HepG2 (cell line): ENCODE measurements at regions not wholly inside any gene's neighbourhood (a gene's known extent, or its start where the extent isn't known, plus 50 kb on each side); places are given as distances from the start of the nearest gene placed in this dataset.

Experiments
- EED ChIP-seq: sonication (generic); formaldehyde crosslinking; IDR thresholded peaks from 2 replicates; pipeline ENCODE4 v1.5.0; 2020; ENCODE audit warnings: mild to moderate bottlenecking, missing genetic modification reagents
- GTF3A ChIP-seq: sonication (generic); formaldehyde crosslinking; conservative IDR thresholded peaks from 2 replicates; pipeline ENCODE4 v1.4.0; 2020; ENCODE audit warnings: mild to moderate bottlenecking, missing genetic modification reagents
- MXI1 ChIP-seq: IDR thresholded peaks from 3 replicates; pipeline ENCODE4 v1.6.1; 2012; ENCODE audit warnings: low read depth, low read length, inconsistent platforms, borderline replicate concordance
- PAWR ChIP-seq: sonication (generic); formaldehyde crosslinking; IDR thresholded peaks from 2 replicates; pipeline ENCODE4 v1.4.0; 2020; ENCODE audit warnings: missing genetic modification reagents, mild to moderate bottlenecking, borderline replicate concordance
- TAF1 ChIP-seq: sonication (generic); formaldehyde crosslinking; IDR thresholded peaks from 2 replicates; pipeline ENCODE4 v1.4.0; 2020; ENCODE audit warnings: missing genetic modification reagents
- ZBTB49 ChIP-seq: sonication (generic); formaldehyde crosslinking; IDR thresholded peaks from 2 replicates; pipeline ENCODE4 v1.4.0; 2020; ENCODE audit warnings: missing genetic modification reagents, borderline replicate concordance
- TF ChIP-seq, protein P1 (sequence below), 2 experiments: fragments of 450-650 bp in 1 of 2; sonication (generic) in 1 of 2; formaldehyde crosslinking; IDR thresholded peaks; 2 replicates each; pipeline versions ENCODE4 v1.5.0 to v1.8.0; 2020 to 2022; ENCODE audit warnings: mild to moderate bottlenecking in 1 of 2, missing genetic modification reagents in 1 of 2
- TF ChIP-seq, protein P2 (sequence below): sonication (generic); formaldehyde crosslinking; IDR thresholded peaks from 2 replicates; pipeline ENCODE4 v1.5.0; 2020; ENCODE audit warnings: mild to moderate bottlenecking, missing genetic modification reagents, moderate library complexity
- TF ChIP-seq, protein P3 (sequence below): sonication (generic); formaldehyde crosslinking; IDR thresholded peaks from 2 replicates; pipeline ENCODE4 v1.5.0; 2020; ENCODE audit warnings: mild to moderate bottlenecking, missing genetic modification reagents, borderline replicate concordance

DNA sequence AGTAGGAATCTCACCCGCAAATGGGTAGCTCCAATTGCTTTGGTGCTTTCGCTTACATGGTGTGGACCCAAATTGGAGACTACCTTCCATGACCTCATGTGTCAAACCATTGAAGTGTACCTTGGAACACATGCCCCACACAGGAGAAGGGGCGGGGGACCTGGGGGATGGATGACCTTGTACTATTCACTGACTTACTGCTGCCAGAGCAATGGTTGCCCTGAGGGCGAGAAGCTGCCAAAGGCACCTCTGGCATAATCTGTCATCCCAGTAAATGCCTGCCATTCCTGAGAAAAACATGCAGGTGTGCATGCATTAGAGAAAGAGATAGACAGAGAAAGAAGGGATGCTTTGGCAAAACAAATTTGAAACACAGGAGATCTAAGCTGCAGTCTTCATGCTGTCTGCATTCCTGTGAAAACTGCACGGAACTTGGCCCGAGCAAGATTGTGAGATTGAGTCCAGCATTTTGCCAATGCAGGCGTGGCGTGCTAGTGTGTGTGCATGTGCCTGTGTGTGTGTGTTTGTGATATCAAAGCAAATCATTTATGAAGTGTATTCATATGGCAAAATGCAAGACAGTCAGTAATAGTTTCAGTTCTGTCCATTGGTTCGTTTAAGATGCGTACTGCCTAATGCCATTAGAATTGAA is 219.5 kb upstream of the MDFIC2 start:
- TF ChIP-seq, protein P1, sequence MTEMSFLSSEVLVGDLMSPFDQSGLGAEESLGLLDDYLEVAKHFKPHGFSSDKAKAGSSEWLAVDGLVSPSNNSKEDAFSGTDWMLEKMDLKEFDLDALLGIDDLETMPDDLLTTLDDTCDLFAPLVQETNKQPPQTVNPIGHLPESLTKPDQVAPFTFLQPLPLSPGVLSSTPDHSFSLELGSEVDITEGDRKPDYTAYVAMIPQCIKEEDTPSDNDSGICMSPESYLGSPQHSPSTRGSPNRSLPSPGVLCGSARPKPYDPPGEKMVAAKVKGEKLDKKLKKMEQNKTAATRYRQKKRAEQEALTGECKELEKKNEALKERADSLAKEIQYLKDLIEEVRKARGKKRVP (CRISPR knock-in tag; IDR thresholded peaks at IDR 0.05), result no peak
- no peak for TF ChIP-seq TAF1 (CRISPR knock-in tag)
- no peak for TF ChIP-seq MXI1
- TF ChIP-seq EED (CRISPR knock-in tag), result no peak
- TF ChIP-seq GTF3A (CRISPR knock-in tag), result no peak
- no peak for TF ChIP-seq PAWR
- no peak for TF ChIP-seq ZBTB49 (CRISPR knock-in tag)
- TF ChIP-seq, protein P2, sequence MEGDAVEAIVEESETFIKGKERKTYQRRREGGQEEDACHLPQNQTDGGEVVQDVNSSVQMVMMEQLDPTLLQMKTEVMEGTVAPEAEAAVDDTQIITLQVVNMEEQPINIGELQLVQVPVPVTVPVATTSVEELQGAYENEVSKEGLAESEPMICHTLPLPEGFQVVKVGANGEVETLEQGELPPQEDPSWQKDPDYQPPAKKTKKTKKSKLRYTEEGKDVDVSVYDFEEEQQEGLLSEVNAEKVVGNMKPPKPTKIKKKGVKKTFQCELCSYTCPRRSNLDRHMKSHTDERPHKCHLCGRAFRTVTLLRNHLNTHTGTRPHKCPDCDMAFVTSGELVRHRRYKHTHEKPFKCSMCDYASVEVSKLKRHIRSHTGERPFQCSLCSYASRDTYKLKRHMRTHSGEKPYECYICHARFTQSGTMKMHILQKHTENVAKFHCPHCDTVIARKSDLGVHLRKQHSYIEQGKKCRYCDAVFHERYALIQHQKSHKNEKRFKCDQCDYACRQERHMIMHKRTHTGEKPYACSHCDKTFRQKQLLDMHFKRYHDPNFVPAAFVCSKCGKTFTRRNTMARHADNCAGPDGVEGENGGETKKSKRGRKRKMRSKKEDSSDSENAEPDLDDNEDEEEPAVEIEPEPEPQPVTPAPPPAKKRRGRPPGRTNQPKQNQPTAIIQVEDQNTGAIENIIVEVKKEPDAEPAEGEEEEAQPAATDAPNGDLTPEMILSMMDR (CRISPR knock-in tag), result no peak
- TF ChIP-seq, protein P3, sequence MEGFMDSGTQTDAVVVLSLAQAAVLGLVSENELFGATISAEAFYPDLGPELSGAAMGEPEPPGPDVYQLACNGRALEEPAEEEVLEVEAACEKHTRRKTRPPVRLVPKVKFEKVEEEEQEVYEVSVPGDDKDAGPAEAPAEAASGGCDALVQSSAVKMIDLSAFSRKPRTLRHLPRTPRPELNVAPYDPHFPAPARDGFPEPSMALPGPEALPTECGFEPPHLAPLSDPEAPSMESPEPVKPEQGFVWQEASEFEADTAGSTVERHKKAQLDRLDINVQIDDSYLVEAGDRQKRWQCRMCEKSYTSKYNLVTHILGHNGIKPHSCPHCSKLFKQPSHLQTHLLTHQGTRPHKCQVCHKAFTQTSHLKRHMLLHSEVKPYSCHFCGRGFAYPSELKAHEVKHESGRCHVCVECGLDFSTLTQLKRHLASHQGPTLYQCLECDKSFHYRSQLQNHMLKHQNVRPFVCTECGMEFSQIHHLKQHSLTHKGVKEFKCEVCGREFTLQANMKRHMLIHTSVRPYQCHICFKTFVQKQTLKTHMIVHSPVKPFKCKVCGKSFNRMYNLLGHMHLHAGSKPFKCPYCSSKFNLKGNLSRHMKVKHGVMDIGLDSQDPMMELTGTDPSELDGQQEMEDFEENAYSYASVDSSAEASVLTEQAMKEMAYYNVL, result no peak
